Skin of body (tissue), 1 donor: ENCODE measurements at regions not wholly inside any gene's neighbourhood (a gene's known extent, or its start where the extent isn't known, plus 50 kb on each side); places are given as distances from the start of the nearest gene placed in this dataset.

Experiments used
- DNase-seq: peaks from one replicate; lab custom pipeline; 2025; lab: John Stamatoyannopoulos, UW

DNA sequence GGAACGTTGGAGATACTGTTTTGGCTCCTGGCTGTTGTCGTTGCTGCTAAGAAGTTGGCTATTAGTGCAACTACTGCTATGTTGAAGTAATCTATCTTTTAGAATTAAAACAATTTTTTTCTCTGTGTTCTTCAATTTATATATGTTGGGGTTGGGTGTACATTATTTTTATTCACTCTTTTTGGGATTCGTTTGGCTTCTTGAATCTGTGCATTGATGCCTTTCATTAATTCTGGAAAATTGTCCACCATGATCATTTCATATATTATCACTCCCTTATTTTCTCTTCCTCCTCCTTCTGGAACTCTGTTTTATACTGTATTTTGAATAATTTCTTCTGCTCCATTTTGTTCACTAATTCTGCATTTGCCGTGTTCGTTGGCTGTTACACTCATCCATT lies 199.5 kb upstream of the PLET1 start:
- DNase-seq = no peak

GRCh38 chr11:112464949-112465348 lies 204.3 kb upstream of the PLET1 start:
- no peak for DNase-seq

- no peak for DNase-seq
Measured at GRCh38 chr11:112465433-112466024, 204.9 kb upstream of the PLET1 start.

DNA sequence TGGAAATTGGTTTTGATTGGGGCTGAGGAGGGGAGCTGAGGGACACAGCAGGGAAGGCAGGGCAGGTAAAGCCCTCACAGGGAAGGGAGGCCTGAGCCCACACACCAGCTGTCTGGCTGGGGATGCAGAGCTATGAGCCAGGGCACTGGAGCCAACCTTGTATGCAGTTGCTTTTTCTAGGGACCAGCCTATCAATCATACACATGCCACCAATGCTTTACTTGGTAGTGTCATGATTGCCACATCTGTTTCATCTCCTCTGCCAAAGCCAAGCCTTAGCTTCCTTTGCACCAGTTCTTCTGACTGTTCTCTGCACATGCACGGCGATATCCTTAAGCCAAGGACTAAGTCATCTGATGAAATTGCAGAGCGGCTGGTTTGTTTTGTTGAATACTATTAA lies 207.1 kb upstream of the PLET1 start:
- no peak for DNase-seq

DNA sequence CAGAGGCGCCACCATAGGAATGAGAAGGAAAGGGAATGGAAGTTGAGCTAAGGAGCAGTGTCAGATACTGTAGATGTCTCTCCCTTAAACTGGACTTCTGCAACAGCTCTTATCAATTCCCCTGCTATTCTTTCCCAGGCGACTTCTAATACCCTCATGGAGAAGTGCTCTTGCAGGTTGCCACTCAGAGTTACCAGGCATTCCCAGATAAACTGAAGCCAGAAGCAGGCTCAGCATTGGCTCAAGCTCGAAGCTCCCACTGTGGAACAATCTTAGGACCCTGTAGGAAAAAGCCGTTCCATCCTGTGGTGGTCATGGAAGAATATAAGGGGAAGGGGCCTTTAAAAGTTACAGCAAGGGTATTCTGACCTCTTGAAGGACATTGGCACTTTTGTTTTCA lies 208.7 kb upstream of the PLET1 start:
- DNase-seq = no peak

DNA sequence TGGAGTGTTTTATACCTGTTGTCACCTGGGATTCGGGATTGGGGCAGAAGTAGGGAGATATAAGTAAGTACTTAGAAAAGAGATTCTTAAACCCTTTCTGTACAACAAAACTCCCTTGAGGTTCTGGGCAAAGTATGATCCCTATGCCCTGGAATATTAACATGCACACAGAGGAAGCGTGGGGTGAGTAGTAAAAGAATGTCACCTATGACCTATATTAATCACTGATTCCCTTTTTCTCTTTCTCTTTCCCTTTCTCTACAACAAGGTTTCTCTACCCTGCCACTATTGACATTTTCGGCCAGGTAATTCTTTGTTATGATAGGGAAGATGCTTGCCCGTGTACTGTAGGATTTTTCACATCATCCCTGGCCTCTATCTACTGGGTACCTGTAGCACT lies 209.7 kb upstream of the PLET1 start:
- DNase-seq = no peak

GRCh38 chr11:112471731-112472130 lies 211.1 kb upstream of the PLET1 start:
- no peak for DNase-seq

- DNase-seq = no peak
Measured at GRCh38 chr11:112477152-112477551, 216.5 kb upstream of the PLET1 start.

DNA sequence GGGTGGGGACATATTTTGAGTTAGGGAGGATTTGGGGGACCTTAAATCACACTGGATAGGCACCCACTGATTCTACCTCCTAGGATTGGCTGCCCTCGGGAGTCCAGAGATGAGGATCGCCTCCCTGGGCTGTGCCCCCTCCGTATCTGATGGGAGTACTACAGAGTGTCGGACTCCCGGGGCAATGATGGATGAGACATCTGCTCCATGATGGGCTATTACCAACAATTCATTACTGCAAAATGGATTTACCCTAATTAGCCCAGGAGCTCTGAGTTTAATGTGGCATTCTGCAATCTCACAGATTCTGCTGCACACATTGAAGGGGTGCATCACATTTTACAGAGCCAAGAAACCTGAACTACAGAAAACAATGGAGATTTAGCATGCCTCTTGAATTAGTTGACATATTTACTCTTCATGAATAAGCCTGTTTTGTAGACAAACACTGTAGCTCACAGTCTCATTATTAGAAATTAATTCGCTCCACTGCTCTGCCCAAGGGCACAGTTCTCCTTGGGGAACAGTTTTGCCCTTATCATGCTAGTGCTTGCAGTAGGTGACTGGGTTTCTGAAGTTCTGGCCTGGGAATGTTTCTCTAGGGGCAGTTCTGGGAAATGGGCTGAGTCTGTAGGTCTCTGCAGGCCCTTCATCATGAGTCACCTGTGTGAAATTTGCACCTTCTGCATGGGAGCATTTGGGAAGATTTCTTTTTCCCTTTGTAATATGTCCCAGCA lies 217.1 kb upstream of the PLET1 start:
- DNase-seq = no peak

GRCh38 chr11:112478806-112479205 lies 218.1 kb upstream of the PLET1 start:
- no peak for DNase-seq

DNA sequence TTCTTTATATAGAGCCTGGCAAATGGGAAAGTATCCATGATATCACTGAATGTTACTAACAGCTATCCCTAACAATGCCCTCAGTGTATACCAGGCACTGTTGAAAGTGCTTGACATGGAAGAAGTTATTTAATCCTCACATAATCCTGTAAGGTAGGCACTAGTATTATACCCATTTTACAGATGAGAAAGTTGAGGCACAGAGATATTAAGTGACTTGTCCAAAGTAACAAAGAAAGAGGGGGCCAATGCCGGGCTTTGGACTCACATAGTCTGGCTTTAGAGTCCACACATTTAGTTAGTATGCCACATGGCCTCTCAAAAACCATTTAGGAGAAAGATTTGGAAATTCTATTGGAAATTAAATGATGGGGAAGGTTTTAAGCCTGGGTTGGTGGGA lies 220.8 kb upstream of the PLET1 start:
- DNase-seq = no peak

DNA sequence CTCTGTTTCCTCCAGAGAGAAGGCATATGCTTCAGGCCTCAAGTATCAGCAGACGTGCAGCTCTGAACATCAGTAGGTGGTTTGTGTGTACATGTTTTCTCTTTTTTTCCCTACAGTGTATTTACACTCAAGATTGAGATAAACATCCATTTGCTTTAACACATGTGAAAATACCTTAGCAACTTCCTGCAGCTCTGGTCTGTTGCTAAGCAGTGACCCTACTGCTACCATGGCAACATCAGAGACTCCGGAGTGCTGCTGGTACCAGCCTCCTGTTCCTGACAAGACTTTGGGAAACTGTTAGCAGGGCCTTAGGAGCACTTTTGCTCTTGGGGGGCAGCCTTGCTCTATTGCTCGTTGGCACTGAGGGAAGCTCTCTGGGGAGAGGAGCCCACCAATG lies 221.2 kb upstream of the PLET1 start:
- no peak for DNase-seq

- DNase-seq = no peak
Measured at GRCh38 chr11:112485280-112485679, 224.6 kb upstream of the PLET1 start.

GRCh38 chr11:112497826-112498225 lies 237.2 kb upstream of the PLET1 start:
- DNase-seq = no peak

GRCh38 chr11:112498701-112499100 lies 238.0 kb upstream of the PLET1 start:
- DNase-seq = no peak

GRCh38 chr11:112499153-112499880 lies 238.7 kb upstream of the PLET1 start:
- no peak for DNase-seq

DNA sequence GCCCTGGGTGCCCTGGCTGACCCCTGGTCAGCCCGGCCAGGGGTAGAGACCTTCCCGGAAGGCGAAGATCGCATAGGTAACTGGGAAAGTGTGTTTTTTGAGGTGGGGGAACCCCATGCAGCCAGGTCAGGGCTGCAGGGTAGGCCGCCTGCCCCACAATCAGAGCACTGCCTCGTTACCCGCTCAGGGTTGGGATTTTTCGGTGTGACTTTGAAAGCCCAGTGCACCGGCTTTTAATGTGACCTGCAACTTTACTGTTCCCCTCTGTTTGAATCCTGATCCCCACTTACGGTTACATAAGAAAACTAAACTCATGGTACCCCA lies 239.2 kb upstream of the PLET1 start:
- DNase-seq = no peak

DNA sequence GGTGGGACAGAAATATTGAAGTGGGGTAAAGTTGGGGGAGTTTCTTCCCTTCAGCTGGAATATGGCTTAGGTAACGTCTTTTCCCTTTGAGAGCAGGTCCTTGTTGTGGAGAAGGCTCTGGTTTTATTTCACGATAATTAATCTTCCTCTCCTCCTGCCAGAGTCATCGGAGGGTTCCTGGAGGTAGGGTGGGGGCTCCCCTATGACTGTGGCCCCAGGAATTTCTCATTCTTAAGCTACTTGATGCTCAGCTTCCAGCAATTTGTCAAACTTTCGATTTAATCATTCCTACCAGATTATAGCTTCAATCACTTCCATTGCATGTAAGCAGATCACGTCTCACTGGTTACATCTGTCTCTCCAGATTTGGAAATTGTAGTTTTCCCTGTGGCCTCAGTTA lies 242.8 kb upstream of the PLET1 start:
- no peak for DNase-seq

GRCh38 chr11:112504056-112504455 lies 243.4 kb upstream of the PLET1 start:
- no peak for DNase-seq

DNA sequence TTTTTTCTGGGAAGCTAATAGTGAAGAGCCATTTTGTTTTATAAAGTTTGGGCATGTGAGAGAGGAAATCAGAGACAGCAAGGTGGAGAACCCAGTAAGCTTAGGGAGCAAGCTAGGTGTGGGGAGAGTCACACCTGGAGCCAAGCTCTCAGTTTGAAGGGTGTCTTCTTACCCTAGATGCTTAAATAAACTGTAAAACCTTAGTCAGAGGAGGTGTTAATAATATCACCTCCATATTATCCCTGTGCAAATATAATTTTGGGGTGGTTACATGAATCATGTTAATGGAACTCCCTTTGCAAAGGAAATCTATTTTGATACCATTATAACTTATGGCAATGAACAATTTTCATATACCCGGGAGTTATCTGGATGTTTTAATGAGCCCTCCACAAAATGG lies 246.2 kb upstream of the PLET1 start:
- DNase-seq = no peak

- no peak for DNase-seq
Measured at GRCh38 chr11:112507281-112507680, 246.6 kb upstream of the PLET1 start.

DNA sequence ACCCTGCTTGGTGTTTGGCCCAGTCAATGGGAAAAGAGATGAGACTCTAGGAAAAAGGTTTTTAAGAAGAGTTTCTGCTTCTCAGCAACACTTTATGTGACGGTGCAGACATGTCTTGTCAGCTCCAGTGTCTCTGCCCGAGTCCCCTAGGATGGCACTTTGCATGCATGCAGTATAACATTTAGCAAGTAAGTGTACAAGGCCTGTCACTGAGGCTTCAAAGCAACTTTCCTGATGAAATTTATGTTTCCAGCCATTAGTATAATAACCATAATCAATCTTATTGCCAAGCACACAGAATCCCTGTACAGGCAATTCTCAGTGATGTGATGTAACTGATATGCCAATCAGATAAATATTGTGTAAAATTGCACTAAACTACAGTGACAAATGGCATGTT lies 248.1 kb upstream of the PLET1 start:
- DNase-seq = no peak

GRCh38 chr11:112509300-112509699 lies 248.6 kb upstream of the PLET1 start:
- DNase-seq = no peak
